H54 (cell line): ENCODE measurements at regions not wholly inside any gene's neighbourhood (a gene's known extent, or its start where the extent isn't known, plus 50 kb on each side); places are given as distances from the start of the nearest gene placed in this dataset.

ENCODE experiments used
- DNase-seq: peaks from one replicate; pipeline ENCODE4 v3.0.0; 2011; ENCODE audit warnings: low spot score, mixed read lengths; ENCODE audit not compliant: insufficient read length
- FAIRE-seq: peaks from 3 replicates; lab custom pipeline; 2011; peaks lifted over from hg19 to GRCh38; lab: Jason Lieb, UNC
- POLR2A ChIP-seq: IDR thresholded peaks from 2 replicates; pipeline ENCODE4 v1.6.1; 2011; ENCODE audit warnings: low read depth, mild to moderate bottlenecking, low read length

DNA sequence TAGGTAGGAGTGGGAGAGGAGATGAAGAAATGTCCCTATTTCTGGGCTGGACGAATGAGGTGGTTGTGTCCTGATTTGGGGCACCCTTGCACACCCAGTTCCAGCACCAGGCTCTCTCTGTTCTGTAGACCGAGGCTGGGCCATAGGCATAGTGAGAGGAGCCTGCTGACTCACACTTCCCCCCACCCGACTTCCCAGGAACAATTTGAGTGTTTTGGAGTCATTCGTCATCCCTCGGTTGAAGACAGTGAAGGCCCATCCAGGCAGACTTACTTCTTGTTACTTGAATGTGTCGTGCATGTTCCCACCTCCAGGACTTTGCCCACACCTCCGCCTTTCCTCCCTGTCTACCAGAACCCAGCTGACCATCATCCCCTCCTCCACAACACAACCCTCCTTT, 179.1 kb downstream of the HAUS1 start:
- no peak for FAIRE-seq
- no peak for TF ChIP-seq POLR2A
- no peak for DNase-seq

DNA sequence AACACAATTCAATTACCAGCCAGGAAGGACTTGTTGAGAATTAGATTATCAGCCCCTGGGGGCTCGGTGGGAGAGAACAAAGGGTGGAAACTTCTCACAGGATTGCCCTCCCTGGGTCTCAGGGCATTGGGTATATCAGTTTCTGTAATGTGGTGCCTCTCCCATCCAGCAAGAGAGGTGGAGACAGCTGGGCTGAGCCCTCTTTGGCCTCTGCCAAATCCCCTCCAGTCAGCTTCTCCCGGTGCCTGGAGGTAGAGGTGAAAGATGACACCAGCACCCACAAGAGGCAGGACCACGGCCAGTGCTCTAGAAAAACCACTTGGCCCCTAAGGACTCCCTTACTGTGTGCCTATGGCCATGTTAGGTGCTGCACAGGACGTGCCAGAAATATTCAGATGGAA, 179.7 kb downstream of the HAUS1 start:
- TF ChIP-seq POLR2A = no peak
- DNase-seq = no peak
- no peak for FAIRE-seq

DNA sequence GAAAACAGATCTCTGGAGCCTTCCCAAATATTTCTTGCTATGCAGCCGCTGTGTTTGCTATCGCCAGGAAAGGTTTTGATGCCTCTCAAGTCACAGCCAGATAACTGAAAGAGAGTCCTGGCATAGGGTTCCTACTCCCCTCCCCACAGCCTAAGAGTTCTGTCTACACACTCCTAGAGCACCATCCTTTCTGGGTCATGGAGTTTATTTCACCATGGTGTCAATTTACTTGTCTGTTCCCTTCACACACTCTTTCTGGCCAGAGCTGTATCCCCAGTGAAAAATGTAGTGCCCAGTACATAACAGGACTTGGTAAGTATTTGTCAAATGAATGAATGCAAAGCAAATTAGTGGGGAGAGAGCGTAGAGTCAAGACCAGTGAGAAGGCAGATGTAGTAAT, 185.3 kb downstream of the HAUS1 start:
- FAIRE-seq (no peak), DNase-seq (no peak)
- TF ChIP-seq POLR2A = no peak

DNA sequence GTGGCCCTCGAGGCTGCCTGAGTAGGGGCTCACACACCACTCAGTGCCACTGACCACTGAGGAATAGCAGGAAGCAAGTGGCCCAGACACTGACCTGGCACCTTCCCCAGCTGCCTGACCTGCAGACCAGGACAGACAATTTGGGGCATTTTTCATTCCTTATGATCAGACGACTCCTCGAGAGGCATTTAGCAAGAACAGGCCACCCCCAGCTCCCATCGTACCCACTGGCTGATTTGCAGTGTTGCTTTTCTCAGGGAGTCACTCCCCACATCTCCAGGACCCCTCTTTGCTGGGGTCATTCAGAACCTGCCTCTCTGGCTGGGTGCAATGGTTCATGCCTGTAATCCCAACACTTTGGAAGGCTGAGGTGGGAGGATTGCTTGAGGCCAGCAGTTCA, 185.7 kb downstream of the HAUS1 start:
- DNase-seq (no peak), FAIRE-seq (no peak)
- TF ChIP-seq POLR2A = no peak

DNA sequence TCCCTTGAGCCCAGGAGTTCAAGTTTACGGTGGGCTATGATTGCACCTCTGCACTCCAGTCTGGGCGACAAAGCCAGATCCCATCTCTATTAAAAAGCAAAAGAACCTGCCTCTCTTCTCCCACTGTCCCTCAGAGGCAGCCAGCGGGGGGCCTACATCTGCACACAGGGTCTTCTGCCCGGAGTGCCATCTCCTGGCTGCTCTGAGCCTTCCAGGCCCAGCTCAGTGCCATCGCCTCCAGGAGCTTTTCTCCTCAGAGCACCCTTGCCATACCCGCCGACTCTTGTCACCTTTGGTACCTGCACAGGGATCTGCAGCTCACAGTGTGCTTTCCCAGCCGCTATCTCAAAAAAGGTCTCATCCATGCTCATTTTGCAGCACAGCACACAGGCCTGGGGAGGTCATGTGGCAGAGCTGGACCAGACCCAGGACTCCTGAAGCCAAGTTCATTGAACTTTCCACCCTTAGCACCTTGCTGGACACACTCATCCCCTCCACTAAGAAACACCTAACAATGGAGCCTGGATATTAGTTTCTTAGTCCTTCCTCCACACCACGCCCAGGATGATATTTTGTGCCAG, 186.3 kb downstream of the HAUS1 start:
- no peak for TF ChIP-seq POLR2A
- DNase-seq = no peak
- no peak for FAIRE-seq

DNA sequence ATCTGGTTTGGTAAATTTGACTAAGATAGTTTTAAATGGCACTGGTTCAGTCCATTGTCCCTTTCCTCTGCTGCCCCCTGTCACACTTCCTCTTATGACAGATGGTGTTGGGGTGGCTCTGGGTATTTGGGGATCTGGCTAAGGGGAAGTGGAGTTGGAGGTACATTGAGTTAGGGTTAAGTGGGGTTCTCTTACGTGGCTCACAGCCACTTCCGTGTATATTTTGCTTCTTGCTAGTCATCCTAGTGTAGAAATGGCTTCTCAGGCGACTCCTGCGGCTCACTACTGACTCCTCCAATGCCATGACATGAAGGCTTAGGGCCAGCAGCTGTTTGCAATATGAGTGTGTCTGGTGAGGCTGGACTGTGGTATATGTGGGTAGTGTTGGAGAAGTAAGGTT, 187.0 kb downstream of the HAUS1 start:
- no peak for TF ChIP-seq POLR2A
- FAIRE-seq = no peak
- DNase-seq = no peak

DNA sequence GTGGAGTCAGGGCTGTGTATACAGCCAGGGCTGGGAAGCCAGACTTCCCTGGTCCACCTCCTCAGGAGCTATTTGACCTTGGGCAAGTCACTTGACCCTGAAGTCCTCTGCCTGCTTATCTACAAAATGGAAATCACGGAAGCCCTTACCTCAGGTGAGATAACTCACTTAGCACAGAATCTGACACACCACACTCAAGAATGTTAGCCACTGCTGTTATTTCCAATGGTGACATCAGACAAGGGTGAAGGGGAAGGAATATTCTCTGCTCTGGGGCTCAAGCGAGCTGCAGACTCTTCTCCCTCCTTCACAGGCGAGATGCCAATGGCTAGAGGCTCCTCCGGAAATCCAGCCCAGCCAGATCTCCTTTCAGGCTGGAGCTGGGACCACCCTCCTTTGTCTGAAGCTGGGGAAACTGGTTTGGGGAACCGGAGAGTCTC, 189.6 kb downstream of the HAUS1 start:
- FAIRE-seq = no peak
- no peak for DNase-seq
- TF ChIP-seq POLR2A = no peak

DNA sequence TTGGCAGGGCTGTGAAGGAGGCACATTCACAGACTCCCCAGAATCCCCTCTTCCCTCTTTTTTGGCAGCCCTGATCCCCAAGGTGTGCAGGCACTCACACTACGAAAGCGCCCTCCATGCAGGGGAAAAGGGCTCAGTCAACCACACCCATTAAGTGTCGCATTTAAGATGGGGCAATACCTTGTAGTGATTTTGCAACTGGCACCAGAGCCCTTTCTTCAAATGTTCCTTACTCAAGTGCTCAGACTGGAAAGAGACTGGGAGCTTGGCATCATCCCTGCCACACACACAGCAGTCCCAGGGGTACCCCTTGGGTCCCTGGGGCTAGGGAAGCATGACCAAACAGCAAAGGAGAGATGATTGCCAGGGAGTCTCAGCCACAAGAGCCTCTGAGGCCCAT, 190.1 kb downstream of the HAUS1 start:
- no peak for TF ChIP-seq POLR2A
- FAIRE-seq (no peak), DNase-seq (no peak)

DNA sequence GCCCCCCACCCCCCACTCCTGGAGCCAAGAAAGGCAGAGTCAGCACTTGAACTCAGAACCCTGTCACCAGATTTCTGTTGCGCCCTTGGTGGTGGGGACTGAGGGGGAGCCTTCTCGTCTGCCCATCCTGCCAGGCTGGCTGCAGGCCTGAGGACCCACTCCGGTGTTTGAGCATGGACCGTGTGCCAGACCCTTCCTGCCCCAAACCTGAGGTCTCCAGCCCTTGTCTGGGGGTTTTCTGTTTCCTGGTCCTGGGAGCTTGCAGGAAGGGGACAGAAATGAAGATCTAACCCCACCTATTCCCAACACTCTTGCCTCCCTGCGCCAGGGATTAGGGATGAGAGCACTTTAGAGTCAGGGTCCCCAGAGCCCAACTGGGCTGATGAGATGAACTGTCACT, 190.6 kb downstream of the HAUS1 start:
- DNase-seq (no peak), FAIRE-seq (no peak)
- no peak for TF ChIP-seq POLR2A

DNA sequence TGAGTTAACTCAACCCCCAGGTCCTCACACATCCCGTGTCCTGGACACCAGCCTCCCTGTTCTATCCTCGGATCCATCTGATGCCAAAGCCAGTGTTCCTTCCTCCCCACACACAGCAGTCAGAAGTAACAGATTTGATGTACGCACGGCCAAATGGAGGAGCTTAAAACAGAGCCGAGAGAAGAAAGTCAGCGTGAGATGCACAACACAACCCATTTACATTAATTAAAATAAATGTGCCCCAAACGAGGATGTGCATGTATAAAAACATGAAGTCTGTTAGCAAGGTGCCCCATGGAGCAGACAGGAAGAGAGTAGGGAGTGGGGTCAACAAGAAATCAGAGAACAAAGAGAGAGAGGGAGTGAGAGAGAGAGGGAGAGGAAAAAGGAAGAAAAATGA, 191.2 kb downstream of the HAUS1 start:
- TF ChIP-seq POLR2A = no peak

DNA sequence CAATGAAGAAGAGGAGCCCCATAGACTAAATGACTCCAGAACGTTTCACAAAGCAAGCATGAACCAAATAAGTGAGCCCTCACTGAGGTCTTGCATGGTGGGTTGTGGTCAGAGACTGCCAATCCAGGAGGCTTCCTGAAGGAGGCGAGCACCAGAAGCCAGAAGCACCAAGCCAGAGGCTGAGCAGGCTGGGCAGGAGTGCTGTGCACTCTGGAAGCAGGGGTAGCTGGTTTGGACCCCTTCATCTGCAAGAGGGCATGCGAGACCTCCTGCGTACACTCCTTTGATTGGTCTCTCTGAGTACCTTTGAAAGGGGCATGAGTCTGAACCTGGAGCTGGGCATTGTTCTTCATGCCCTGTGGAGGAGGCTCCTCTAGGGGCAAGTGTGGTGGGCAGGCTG, 192.5 kb downstream of the HAUS1 start:
- FAIRE-seq = no peak
- no peak for DNase-seq
- no peak for TF ChIP-seq POLR2A

More for the DNA sequence above, 191.2 kb downstream of the HAUS1 start:
- no peak for FAIRE-seq
- no peak for DNase-seq

DNA sequence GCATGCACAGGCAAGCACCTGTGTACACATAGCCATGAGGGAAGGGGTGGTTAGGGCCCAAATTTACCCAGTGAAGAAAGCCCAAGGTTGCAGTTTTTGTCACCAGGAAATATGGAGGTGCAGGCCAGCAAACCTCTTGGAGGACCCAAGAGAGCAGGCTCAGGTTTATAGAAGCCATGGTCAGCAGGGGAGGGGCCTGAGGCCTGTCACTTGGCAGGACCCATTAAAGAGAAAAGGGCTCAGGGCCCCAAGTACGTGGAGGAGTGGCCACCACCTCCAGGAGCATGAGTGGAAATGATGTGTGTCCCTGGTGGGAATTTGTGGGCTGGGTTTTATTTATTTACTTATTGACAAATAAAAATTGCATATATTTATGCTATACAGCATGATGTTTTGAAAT, 192.9 kb downstream of the HAUS1 start:
- no peak for FAIRE-seq
- TF ChIP-seq POLR2A = no peak
- no peak for DNase-seq

DNA sequence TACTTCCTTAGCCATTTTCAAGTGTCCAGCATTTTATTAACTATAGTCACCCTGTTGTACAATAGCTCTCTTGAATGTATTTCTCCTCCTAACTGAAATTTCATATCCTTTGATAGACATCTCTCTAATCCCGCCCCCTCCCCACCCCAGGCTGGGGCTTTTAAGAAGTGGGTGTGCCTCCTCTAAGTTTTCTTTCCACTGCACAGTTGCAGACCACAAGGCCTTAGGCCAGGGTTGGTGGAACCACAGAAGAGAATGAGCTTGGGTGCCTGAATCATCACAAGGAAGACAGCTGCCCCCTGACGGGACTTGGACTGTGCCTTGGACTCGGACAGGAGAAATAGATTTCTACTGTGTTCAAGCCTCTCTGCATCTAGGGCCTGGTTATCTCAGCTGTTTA, 193.4 kb downstream of the HAUS1 start:
- FAIRE-seq (no peak), DNase-seq (no peak)
- no peak for TF ChIP-seq POLR2A

DNA sequence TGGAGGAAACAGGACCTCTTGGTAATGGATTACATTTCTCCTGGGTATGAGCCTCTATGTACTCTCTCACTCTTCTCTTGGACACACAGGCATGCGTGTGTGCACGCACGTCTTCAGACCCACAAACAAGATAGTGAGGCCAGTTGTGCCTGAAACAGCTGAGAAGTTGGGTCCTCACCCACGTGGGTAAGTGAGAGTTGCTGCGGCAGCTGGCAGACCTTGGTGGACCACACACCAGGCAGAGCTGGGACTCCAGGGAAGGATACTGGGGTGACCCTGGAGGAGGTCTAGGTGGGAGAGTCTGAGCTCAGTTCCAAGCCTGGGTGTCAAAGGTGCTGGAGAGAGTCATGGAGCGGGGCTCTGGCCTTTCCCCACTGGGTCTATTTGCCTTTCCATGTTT, 194.3 kb downstream of the HAUS1 start:
- FAIRE-seq (no peak), DNase-seq (no peak)
- no peak for TF ChIP-seq POLR2A

DNA sequence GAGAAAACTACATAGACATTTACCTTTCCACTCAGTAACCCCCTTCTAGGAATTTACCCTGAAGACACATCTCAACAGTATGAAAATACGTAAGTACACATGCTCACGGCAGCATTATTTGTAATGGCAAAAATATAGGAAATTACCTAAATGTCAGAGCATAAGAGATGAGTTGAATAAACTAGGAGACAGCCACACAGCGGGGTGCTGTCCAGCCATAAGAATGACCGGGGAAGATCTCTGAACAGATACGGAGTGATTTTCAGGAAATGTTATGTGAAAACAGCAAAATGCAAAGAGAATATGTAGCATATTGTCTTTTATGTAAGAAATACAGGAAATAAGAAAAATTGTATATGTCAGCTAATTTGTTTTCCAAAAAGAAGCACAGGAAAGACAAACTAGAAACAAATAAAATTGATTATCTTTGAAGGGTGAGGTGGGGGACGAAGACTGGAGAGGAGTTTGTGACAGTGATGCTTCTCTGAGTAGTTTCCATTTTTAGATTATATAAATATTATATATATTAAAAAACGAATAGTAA, 195.4 kb downstream of the HAUS1 start:
- TF ChIP-seq POLR2A = no peak
- FAIRE-seq = no peak
- DNase-seq = no peak
